Hepatocyte (in vitro differentiated cells): ENCODE measurements at regions not wholly inside any gene's neighbourhood (a gene's known extent, or its start where the extent isn't known, plus 50 kb on each side); places are given as distances from the start of the nearest gene placed in this dataset.

ENCODE experiments used
- CTCF ChIP-seq: fragments of 200-600 bp; sonication (generic); IDR thresholded peaks from 2 replicates; pipeline ENCODE4 v1.5.1; 2016; ENCODE audit warnings: antibody characterized with exemption, mild to moderate bottlenecking; ENCODE audit not compliant: poor library complexity
- EZH2 ChIP-seq: fragments of 200-600 bp; sonication (generic); IDR thresholded peaks from 2 replicates; pipeline ENCODE4 v1.6.1; 2016; ENCODE audit warnings: antibody characterized with exemption, mild to moderate bottlenecking, borderline replicate concordance

GRCh38 chr2:121977326-121977725 is 221.9 kb downstream of the TSN start:
- TF ChIP-seq CTCF (no peak), EZH2 (no peak)
